ENCODE measurements at regions not wholly inside any gene's neighbourhood (a gene's known extent, or its start where the extent isn't known, plus 50 kb on each side); places are given as distances from the start of the nearest gene placed in this dataset.

DNA sequence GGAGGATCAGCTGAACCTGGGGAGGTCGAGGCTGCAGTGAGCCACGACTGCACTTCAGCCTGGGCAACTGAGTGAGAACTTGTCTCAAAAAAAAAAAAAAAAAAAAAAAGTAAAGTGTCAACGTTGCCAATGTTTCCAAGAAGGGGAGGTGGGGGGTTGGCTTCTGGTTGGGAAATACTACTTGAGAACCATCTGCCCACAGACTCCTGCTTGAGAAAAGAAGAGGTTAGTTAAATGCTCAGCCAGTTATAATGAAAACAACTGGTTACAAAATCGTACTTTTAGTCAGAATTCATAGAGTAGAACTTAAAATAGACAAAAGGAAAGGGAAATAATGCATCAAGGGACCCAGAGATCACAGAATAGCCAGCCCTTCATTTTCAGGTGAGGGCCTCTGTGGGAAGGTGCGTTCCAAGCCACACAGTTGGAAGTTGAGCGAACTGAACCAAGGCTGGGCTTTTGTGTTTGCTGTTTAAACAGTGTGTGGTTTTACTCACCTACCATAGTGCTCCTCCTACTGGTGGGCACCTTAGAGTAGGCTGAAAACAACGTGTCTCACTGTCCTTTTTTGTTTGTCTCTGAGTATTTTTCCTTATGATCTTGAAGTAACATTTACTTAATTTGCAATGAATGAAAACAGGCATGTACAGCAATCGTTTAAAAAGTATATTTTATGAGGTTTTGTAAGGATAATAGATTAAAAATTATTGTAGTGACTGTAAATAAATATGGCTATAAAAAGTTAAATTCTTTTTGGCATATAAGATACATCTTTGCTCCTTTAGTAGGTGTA is 200.7 kb downstream of the BCAS1 start:
- TF ChIP-seq EP300 (IDR thresholded peaks at IDR 0.05; ENCODE audit: borderline replicate concordance): no peak
- TF ChIP-seq CEBPB (IDR thresholded peaks at IDR 0.05): peak; percentile 24; the same call in 1 of the 2 replicates
- TF ChIP-seq TEAD4 (IDR thresholded peaks at IDR 0.05): no peak
- TF ChIP-seq, protein P1, sequence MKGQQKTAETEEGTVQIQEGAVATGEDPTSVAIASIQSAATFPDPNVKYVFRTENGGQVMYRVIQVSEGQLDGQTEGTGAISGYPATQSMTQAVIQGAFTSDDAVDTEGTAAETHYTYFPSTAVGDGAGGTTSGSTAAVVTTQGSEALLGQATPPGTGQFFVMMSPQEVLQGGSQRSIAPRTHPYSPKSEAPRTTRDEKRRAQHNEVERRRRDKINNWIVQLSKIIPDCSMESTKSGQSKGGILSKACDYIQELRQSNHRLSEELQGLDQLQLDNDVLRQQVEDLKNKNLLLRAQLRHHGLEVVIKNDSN (IDR thresholded peaks at IDR 0.05): no peak
- TF ChIP-seq ZBTB7A (IDR thresholded peaks at IDR 0.05; ENCODE audit: low read depth): no peak
- no peak for TF ChIP-seq TAF1 (IDR thresholded peaks at IDR 0.05; ENCODE audit: low read depth)
- TF ChIP-seq, protein P2, sequence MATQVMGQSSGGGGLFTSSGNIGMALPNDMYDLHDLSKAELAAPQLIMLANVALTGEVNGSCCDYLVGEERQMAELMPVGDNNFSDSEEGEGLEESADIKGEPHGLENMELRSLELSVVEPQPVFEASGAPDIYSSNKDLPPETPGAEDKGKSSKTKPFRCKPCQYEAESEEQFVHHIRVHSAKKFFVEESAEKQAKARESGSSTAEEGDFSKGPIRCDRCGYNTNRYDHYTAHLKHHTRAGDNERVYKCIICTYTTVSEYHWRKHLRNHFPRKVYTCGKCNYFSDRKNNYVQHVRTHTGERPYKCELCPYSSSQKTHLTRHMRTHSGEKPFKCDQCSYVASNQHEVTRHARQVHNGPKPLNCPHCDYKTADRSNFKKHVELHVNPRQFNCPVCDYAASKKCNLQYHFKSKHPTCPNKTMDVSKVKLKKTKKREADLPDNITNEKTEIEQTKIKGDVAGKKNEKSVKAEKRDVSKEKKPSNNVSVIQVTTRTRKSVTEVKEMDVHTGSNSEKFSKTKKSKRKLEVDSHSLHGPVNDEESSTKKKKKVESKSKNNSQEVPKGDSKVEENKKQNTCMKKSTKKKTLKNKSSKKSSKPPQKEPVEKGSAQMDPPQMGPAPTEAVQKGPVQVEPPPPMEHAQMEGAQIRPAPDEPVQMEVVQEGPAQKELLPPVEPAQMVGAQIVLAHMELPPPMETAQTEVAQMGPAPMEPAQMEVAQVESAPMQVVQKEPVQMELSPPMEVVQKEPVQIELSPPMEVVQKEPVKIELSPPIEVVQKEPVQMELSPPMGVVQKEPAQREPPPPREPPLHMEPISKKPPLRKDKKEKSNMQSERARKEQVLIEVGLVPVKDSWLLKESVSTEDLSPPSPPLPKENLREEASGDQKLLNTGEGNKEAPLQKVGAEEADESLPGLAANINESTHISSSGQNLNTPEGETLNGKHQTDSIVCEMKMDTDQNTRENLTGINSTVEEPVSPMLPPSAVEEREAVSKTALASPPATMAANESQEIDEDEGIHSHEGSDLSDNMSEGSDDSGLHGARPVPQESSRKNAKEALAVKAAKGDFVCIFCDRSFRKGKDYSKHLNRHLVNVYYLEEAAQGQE (IDR thresholded peaks at IDR 0.05; ENCODE audit: low read depth): no peak
- TF ChIP-seq, protein P3, sequence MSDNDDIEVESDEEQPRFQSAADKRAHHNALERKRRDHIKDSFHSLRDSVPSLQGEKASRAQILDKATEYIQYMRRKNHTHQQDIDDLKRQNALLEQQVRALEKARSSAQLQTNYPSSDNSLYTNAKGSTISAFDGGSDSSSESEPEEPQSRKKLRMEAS (IDR thresholded peaks at IDR 0.05): peak; percentile 27; the same call in 1 of the 2 replicates
- TF ChIP-seq TCF12 (IDR thresholded peaks at IDR 0.05; ENCODE audit: low read depth): no peak; the same call in 1 of the 2 replicates
- peak; percentile 87 for TF ChIP-seq RAD21 (IDR thresholded peaks at IDR 0.05; ENCODE audit: low read depth)
- TF ChIP-seq CREB1 (IDR thresholded peaks at IDR 0.05; ENCODE audit: low read depth): no peak
- TF ChIP-seq YY1 (IDR thresholded peaks at IDR 0.05; ENCODE audit: low read depth): no peak

Data from Ishikawa (cell line).